GM19452 (cell line): ENCODE measurements at regions not wholly inside any gene's neighbourhood (a gene's known extent, or its start where the extent isn't known, plus 50 kb on each side); places are given as distances from the start of the nearest gene placed in this dataset.

Experiments
- ATAC-seq: cut with Tn5 transposase; IDR thresholded peaks from one replicate; pipeline ENCODE4 v1.9.1; 2021; ENCODE audit not compliant: unreplicated experiment

DNA sequence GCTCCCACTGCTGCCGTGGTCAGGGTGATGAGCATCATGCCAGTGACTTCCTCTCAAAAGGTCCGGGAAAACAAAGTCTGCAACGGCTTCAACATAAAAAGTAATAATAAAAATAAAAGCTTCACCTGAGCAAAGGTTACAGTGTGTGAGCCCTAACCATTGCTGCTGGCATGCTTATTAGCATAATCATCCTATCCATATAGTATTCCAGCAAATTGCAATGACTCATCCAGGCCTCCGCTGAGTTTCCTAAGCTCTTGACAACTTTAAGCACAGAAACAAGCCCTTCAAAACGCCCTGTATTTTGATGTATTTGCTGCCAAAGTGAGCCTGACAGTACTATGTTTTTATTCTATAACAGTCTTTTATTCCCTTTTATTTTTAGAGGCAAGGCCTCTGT lies 100.5 kb downstream of the AASDH start:
- ATAC-seq, result no peak

DNA sequence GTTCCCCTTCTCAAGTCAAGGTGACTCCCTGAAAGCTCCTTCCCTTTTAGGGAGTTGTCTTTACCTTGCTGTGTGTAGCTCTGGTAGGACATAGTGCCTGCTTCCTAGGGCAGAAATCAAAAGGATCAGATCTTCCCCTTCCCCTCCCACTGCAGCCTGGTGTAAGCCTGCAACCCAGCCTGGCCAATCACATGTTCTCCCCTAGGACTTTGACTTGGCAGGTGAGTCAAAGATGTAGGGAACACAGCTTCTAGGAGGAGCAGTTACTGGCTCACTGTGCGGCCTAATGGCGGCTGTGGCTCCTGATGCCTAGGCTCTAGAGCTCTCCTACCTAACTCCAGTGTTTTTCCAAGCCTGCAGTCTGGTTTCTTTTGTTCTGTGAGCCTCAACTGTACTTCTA lies 103.9 kb downstream of the AASDH start:
- ATAC-seq, result no peak

GRCh38 chr4:56282004-56282403 lies 105.3 kb downstream of the AASDH start:
- no peak for ATAC-seq

DNA sequence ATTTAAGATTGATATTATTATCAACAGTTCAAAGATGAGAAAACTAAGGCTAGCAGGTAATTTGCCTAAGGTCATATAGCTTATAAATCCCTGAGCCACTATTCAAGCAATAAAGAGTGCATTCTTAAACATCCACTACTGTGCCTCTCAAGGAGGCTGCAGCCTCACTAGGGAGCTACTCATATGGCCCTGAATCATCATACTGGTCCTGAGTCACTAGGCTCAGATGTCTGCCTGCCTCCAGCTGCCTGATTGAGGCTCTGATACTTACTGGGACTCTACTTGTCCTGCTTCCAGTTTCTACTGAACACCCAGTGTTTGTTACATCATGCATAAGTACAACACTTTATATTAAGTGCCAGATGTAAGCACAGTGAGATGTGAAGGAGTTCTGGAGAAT lies 110.7 kb downstream of the AASDH start:
- ATAC-seq, result no peak

GRCh38 chr4:56273391-56273790 lies 113.9 kb downstream of the AASDH start:
- no peak for ATAC-seq

GRCh38 chr4:56272927-56273326 lies 114.4 kb downstream of the AASDH start:
- ATAC-seq, result no peak

DNA sequence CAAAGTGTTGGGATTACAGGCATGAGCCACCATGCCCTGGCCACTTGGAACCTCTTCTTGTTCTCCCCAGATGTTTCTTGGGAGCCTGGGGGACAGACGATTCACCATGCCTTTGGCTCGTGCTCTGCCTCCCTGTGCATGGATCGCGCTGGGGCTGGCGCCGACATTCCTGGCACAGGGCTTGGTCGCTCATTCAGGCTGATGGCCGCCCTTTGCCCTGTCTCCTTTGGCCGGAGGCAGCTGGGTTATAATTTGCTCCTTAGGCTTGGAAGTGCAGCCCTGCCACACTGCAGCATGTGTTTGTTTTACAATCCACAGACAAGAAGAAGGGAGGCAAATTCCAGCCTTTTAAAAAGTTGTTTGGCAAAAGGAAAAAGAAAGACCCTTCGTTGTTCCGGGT lies 115.3 kb downstream of the AASDH start:
- ATAC-seq, result no peak

- ATAC-seq, result no peak
Measured at GRCh38 chr4:56271131-56271530, 116.2 kb downstream of the AASDH start.

GRCh38 chr4:56267558-56267957 lies 119.7 kb downstream of the AASDH start:
- ATAC-seq, result no peak

GRCh38 chr4:56264873-56265272 lies 122.4 kb downstream of the AASDH start:
- no peak for ATAC-seq

DNA sequence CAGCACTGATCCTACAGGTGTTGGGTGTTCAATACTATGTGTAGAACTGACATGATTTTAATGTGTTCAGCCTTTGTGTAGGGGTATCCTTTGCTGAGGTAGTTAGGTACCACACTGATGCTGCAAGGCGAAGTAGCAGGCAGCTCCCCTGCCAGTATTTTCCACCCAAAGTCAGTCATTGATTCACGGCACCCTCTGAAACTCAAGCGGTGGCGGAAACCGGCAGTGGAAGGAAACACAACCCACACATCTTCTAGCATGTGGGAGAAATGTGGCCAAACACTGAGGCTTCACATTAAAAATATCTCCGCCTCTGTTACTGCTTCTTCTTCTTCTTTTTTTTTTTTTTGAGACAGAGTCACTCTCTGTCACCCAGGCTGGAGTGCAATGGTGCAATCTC lies 126.3 kb downstream of the AASDH start:
- ATAC-seq, result no peak

- no peak for ATAC-seq
Measured at GRCh38 chr4:56260320-56260719, 127.0 kb downstream of the AASDH start.

DNA sequence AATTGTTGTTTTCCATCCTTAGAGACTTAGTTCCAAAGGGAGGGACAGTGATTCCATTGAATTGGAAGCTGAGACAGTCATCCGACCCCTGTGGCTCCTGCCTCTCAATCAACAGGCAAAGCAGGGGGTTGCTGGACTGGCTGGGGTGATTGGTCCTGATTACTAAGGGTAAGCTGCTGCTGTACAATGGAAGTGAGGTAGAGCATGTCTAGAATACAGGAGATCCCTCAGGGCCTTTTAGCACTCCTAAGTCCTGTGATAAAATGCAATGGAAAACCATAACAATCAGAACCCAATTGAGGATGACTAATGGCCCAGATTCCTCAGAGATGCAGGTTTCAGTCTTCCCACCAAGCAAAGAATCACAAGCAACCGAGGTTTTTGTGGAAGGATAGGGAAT lies 127.6 kb downstream of the AASDH start:
- ATAC-seq, result no peak

DNA sequence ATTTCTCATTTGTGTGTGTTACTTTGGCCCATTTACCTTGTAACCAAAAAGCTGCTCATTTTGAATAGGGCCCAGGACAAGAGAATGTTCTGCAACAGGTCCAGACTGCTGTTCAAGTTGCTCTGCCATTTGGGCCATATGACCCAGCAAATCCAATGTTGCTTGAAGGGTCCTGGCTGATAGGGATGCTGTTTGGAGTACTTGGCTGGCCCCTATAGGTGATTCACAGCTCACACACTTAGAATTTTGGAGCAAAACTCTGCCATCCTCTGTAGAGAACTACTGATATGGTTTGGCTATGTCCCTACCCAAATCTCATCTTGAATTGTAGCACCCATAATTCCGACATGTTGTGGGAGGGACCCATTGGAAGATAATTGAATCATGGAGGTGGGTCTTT lies 131.5 kb downstream of the AASDH start:
- no peak for ATAC-seq

DNA sequence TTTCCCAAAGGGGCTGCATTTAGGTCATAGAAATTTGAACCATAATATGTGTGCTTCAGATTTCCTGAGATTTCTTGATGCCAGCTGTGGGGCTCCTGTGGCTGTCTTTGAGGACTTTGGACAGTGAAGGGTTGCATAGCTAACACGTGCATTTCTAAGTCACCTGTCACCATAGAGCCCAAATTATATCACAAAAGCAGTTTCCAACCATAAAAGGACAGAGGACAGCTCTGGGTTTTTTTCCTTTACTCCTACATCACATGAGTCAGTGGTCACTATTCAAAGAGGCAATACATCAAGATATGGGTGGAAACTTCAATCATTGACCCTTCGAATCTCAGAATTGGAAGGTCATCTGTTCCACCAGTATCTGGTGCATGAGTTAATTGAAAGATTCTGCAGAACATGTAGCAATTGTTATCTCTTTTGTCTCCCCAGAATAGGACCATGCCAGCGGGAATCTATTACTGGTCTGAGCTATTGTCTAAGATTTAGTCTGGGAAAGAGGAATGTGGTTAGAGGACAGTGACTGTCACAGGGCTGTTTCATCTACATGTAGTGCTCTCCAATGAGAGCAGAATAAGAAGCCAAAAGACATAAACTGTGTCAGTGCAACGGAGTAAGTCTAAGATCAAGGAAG lies 133.5 kb downstream of the AASDH start:
- no peak for ATAC-seq

- ATAC-seq, result no peak
Measured at GRCh38 chr4:56252561-56253152, 134.6 kb downstream of the AASDH start.

DNA sequence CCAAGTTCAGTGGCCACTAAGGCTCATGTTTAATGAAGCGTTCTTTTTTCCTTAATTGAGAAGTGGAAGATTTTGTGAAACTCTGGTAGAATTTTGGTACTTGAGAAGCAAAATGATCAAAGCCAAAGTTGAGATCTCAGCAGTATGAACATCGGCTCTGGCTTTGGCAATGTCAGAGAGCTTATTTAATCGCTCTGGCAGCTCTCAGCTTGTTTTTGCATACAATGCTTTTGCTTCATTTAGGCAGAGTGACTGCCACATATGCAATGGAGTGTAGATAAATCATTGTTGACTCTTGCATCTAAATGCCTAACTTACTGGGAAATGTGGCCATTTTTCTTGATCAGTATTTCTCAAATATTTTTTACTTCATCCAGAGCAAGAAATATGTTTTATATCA lies 135.7 kb downstream of the AASDH start:
- no peak for ATAC-seq

- no peak for ATAC-seq
Measured at GRCh38 chr4:56250776-56251175, 136.5 kb downstream of the AASDH start.

DNA sequence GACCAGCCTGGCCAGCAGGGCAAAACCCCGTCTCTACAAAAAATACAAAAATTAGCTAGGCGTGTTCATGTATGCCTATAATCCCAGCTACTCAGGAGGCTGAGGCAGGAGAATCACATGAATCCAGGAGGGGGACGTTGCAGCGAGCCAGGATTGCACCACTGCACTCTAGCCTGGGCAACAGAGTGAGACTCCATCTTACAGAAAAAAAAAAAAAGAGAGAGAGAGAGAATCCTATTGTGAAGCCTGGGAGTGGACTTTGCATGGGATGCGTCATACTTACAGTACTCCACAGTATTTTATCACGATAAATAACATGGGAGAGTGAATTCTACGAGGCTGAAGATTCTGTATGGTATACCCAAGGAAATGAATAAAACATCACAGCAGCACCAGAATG lies 139.6 kb downstream of the AASDH start:
- no peak for ATAC-seq

DNA sequence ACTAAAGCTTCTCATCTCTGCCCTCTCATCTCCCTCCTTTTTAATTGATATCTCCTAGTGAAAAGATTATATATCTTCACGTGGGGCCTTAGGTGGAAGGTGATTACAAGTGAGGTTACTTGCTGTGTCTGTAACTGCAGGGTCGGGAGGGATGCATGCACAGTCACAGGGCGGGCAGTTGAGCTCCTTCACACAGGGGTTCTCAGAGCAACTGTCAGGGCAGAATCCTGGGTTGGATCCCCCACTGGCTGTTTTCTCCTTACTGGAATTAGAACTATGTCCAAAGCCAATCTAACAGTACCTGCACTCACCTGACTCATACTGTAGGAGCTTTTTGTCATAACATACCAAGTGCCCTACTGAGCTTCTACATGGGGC lies 141.1 kb downstream of the AASDH start:
- ATAC-seq, result no peak

DNA sequence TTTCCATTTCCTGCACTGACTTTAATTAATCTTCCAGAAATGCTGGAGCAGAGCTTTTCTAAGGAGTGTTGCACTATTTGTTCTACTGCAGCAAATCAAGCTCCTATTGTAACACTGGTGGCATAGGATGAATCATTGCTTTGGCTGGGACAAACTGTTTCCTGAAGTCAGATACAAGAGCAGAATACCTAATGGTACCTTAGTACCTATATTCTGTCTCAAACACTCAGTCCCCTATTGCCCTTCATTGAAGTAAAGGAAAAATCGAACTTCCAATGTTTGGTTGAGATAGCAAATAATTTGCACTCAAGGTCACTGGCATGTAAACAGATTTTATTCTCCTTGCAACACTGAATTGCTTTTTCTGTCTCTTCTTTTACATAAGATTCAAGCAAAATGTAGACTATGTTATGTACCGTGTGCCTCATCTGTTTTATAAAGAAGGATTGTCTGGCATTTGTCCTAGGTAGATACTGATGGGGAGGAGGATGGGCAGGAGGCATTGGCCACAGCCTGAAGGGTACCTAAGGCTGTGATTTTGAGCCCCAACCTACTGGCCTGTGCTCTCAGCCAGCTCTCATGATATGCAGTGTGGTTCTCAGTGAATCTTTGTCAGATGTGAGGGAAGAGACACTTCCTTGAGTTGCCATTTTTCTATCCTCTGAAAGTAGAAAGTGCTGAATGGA lies 141.6 kb downstream of the AASDH start:
- no peak for ATAC-seq

- ATAC-seq, result no peak
Measured at GRCh38 chr4:56244681-56245080, 142.6 kb downstream of the AASDH start.

- ATAC-seq, result no peak
Measured at GRCh38 chr4:56243107-56243506, 144.2 kb downstream of the AASDH start.
